HG03558 (cell line): ENCODE measurements at regions not wholly inside any gene's neighbourhood (a gene's known extent, or its start where the extent isn't known, plus 50 kb on each side); places are given as distances from the start of the nearest gene placed in this dataset.
A peak's percentile ranks its signal among the peaks of the same experiment; 100 is the strongest.

Source experiments
- ATAC-seq: cut with Tn5 transposase; IDR thresholded peaks from one replicate; pipeline ENCODE4 v1.9.1; 2021; ENCODE audit warnings: moderate number of reproducible peaks; ENCODE audit not compliant: unreplicated experiment; ENCODE audit errors: extremely low read depth

GRCh38 chr9:107431461-107431860, 58.1 kb downstream of the KLF4 start:
- ATAC-seq = no peak

- no peak for ATAC-seq
Measured at GRCh38 chr9:107430071-107430470, 59.5 kb downstream of the KLF4 start.

- ATAC-seq = no peak
Measured at GRCh38 chr9:107426126-107426525, 63.4 kb downstream of the KLF4 start.

GRCh38 chr9:107425101-107426025, 64.2 kb downstream of the KLF4 start:
- ATAC-seq = peak; percentile 79

GRCh38 chr9:107423540-107423939, 66.0 kb downstream of the KLF4 start:
- no peak for ATAC-seq

GRCh38 chr9:107422189-107423185, 67.1 kb downstream of the KLF4 start:
- ATAC-seq = no peak

GRCh38 chr9:107410420-107410819, 79.1 kb downstream of the KLF4 start:
- ATAC-seq = no peak

- no peak for ATAC-seq
Measured at GRCh38 chr9:107409581-107410389, 79.8 kb downstream of the KLF4 start.

GRCh38 chr9:107407675-107408074, 81.9 kb downstream of the KLF4 start:
- no peak for ATAC-seq

- no peak for ATAC-seq
Measured at GRCh38 chr9:107405511-107405910, 84.1 kb downstream of the KLF4 start.

GRCh38 chr9:107404736-107405135, 84.8 kb downstream of the KLF4 start:
- ATAC-seq = no peak

GRCh38 chr9:107404161-107404560, 85.4 kb downstream of the KLF4 start:
- no peak for ATAC-seq

- no peak for ATAC-seq
Measured at GRCh38 chr9:107397076-107398044, 92.2 kb downstream of the KLF4 start.

- ATAC-seq = no peak
Measured at GRCh38 chr9:107394264-107394663, 95.3 kb downstream of the KLF4 start.

- ATAC-seq = no peak
Measured at GRCh38 chr9:107390778-107391177, 98.8 kb downstream of the KLF4 start.

GRCh38 chr9:107390279-107390678, 99.3 kb downstream of the KLF4 start:
- ATAC-seq = no peak

- ATAC-seq = no peak
Measured at GRCh38 chr9:107389617-107390071, 99.9 kb downstream of the KLF4 start.

GRCh38 chr9:107388890-107389289, 100.7 kb downstream of the KLF4 start:
- no peak for ATAC-seq

GRCh38 chr9:107387409-107387808, 102.2 kb downstream of the KLF4 start:
- ATAC-seq = no peak
